ENCODE measurements at regions not wholly inside any gene's neighbourhood (a gene's known extent, or its start where the extent isn't known, plus 50 kb on each side); places are given as distances from the start of the nearest gene placed in this dataset.

- TF ChIP-seq EZH2phosphoT487 (IDR thresholded peaks at IDR 0.05; ENCODE audit: low read depth) (no peak), CTCF (IDR thresholded peaks at IDR 0.05; ENCODE audit: low read depth, low read length) (no peak)
These were observed 67.1 kb downstream of the TANC2 start for GRCh38 chr17:63033142-63033541.

All from OCI-LY3 (cell line).